ENCODE measurements at regions not wholly inside any gene's neighbourhood (a gene's known extent, or its start where the extent isn't known, plus 50 kb on each side); places are given as distances from the start of the nearest gene placed in this dataset.

- Histone ChIP-seq H3K4me3 (replicated peaks in 1 of 2; ENCODE audit: low read depth in 1 of 2, low read length in 2 of 2) (no peak overlapping the region), H3K27ac (ENCODE audit: low read depth, low read length) (no peak overlapping the region), H2AFZ (ENCODE audit: low read depth, low read length, poor library complexity, severe bottlenecking) (no peak overlapping the region), H3K36me3 (ENCODE audit: control insufficient read depth in 1 of 2, insufficient read depth in 2 of 2, low read length in 2 of 2) (no peaks in the 10 kb centered on the region), H3K9me2 (ENCODE audit: insufficient read depth) (no peaks in the 10 kb centered on the region), H3K4me1 (ENCODE audit: control insufficient read depth in 1 of 2, insufficient read depth in 2 of 2, low read length in 2 of 2) (no peaks in the 10 kb centered on the region), H4K20me1 (ENCODE audit: insufficient read depth) (no peaks in the 10 kb centered on the region), H3K27me3 (ENCODE audit: insufficient read depth, low read length) (no peaks in the 10 kb centered on the region), H3K9me3 (ENCODE audit: control insufficient read depth in 1 of 2, insufficient read depth in 1 of 2, low read depth in 1 of 2, low read length in 2 of 2) (no peaks in the 10 kb centered on the region), H3K9ac (ENCODE audit: low read length) (no peak overlapping the region), H3K4me2 (ENCODE audit: low read length) (no peak overlapping the region), H3K79me2 (ENCODE audit: insufficient read depth, low read length) (no peaks in the 10 kb centered on the region)
- ChIA-PET CTCF (no interaction called here), POLR2A (no interaction called here), RAD21 (ENCODE audit: low non-redundant PET in 1 of 2, low total read pairs in 2 of 2, uncharacterized antibody in 2 of 2, unreplicated experiment in 2 of 2) (no interaction called here)
- no TSS peak for BruUV-seq (replicated peaks)
- intact Hi-C loops (cut with micrococcal nuclease): no loop called here
- ATAC-seq (no peak), DNase-seq (ENCODE audit: low read depth, low spot score) (no peak)
- TF ChIP-seq EZH2phosphoT487 (IDR thresholded peaks at IDR 0.05; ENCODE audit: borderline replicate concordance) (no peak), RAD21 (IDR thresholded peaks at IDR 0.05; ENCODE audit: low read depth) (0 out of 2 replicates have a peak, but pooled peaks have one; percentile 5)
Observed at GRCh38 chr13:83943530-83944279, 61.4 kb upstream of the SLITRK1 start.

DNA sequence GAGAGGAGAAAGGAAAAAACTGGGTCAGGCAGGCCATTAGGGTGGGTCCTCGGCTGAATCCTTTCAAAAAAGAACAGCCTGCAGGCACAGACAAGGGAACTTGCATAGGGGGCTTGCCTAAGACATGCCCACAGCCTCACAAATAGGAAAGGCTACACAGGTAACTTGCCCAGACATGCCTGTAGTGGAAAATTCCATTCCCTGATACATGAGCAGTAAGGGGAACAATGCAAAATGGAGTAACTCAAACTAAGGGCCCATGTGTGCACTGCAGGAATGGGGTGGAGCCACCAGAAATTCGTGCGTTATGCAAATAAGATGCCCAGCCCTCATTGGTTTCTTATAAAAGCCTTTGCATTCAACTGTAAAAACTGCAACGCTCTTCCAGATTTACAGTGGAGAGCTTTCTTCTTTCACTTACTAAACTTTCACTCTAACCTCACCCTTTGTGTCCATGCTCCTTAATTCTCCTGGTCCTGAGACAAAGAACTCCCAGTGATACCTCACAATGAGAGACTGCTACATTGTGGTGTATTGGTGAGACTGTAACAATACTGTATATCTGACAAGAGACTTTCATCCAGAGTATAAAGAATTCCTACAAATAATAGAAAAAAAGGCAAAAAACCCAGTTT lies 59.5 kb upstream of the SLITRK1 start:
- Histone ChIP-seq H3K4me1 (ENCODE audit: control insufficient read depth in 1 of 2, insufficient read depth in 2 of 2, low read length in 2 of 2) (no peaks in the 10 kb centered on the region), H4K20me1 (ENCODE audit: insufficient read depth) (no peaks in the 10 kb centered on the region), H3K79me2 (ENCODE audit: insufficient read depth, low read length) (no peaks in the 10 kb centered on the region), H3K9me3 (ENCODE audit: control insufficient read depth in 1 of 2, insufficient read depth in 1 of 2, low read depth in 1 of 2, low read length in 2 of 2) (no peaks in the 10 kb centered on the region), H3K4me2 (ENCODE audit: low read length) (no peak overlapping the region), H3K4me3 (replicated peaks in 1 of 2; ENCODE audit: low read depth in 1 of 2, low read length in 2 of 2) (no peak overlapping the region), H3K9me2 (ENCODE audit: insufficient read depth) (no peaks in the 10 kb centered on the region), H3K27ac (ENCODE audit: low read depth, low read length) (no peak overlapping the region), H3K27me3 (ENCODE audit: insufficient read depth, low read length) (no peaks in the 10 kb centered on the region), H3K36me3 (ENCODE audit: control insufficient read depth in 1 of 2, insufficient read depth in 2 of 2, low read length in 2 of 2) (no peaks in the 10 kb centered on the region), H3K9ac (ENCODE audit: low read length) (no peak overlapping the region), H2AFZ (ENCODE audit: low read depth, low read length, poor library complexity, severe bottlenecking) (no peak overlapping the region)
- ChIA-PET RAD21 (ENCODE audit: low non-redundant PET in 1 of 2, low total read pairs in 2 of 2, uncharacterized antibody in 2 of 2, unreplicated experiment in 2 of 2) (no interaction called here), POLR2A (no interaction called here), CTCF (no interaction called here)
- DNase-seq (ENCODE audit: low read depth, low spot score): no peak
- no peak for ATAC-seq
- no peak for TF ChIP-seq CBX3 (IDR thresholded peaks at IDR 0.05; ENCODE audit: low read depth)
- no peak for TF ChIP-seq SP1 (IDR thresholded peaks at IDR 0.05; ENCODE audit: low read depth)
- no peak for TF ChIP-seq FOSL1 (IDR thresholded peaks at IDR 0.05; ENCODE audit: low read depth)
- no peak for TF ChIP-seq JUND (IDR thresholded peaks at IDR 0.05)
- TF ChIP-seq ELF1 (IDR thresholded peaks at IDR 0.05; ENCODE audit: borderline replicate concordance, low read depth): no peak
- TF ChIP-seq POLR2A (IDR thresholded peaks at IDR 0.05; ENCODE audit: borderline replicate concordance, extremely low read depth, insufficient read depth, insufficient read length): no peak
- no peak for TF ChIP-seq ZNF274 (IDR thresholded peaks at IDR 0.05; ENCODE audit: low read depth, low read length)
- TF ChIP-seq RAD21 (IDR thresholded peaks at IDR 0.05; ENCODE audit: low read depth): no peak
- no TSS peak for BruUV-seq (replicated peaks)
- intact Hi-C loops (cut with micrococcal nuclease): no loop called here

All from HCT116 (cell line).